ENCODE measurements at regions not wholly inside any gene's neighbourhood (a gene's known extent, or its start where the extent isn't known, plus 50 kb on each side); places are given as distances from the start of the nearest gene placed in this dataset.

DNA sequence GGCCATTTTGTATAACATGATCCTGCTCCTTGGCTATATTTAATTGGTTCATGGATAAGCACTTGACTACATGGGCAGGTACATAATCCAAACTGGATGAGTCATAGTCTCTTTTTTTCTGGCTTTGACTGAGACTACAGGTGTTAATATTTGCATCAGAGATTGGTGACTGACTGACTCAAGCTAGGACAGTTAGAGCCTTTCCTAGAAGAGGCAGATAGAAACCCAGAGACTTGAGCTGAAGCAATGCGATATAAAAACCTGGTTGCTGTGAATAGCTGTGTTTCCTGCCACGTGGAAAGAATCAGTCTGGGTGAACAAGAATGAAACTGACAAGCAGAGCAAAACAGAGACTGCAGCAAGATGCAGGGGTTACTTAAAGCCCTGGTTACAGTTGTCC, 81.0 kb downstream of the SAMD9 start:
- Histone ChIP-seq H3K36me3 (ENCODE audit: control insufficient read depth in 1 of 2, insufficient read depth in 2 of 2, low read length in 2 of 2) (no peaks in the 10 kb centered on the region), H2BK12ac (ENCODE audit: low read length) (no peak overlapping the region), H3K27me3 (ENCODE audit: insufficient read depth, low read length) (no peaks in the 10 kb centered on the region), H4K8ac (ENCODE audit: low read depth, low read length) (no peak overlapping the region), H3K79me1 (ENCODE audit: low read length) (no peaks in the 10 kb centered on the region), H3K9me3 (ENCODE audit: insufficient read depth, low read depth, low read length) (no peaks in the 10 kb centered on the region), H3K4me3 (ENCODE audit: low read depth, low read length) (no peak overlapping the region), H3K18ac (ENCODE audit: low read length) (no peak overlapping the region), H3K4me1 (ENCODE audit: control insufficient read depth in 1 of 2, insufficient read depth in 2 of 2, low read length in 2 of 2) (no peaks in the 10 kb centered on the region), H3K27ac (ENCODE audit: low read depth, low read length) (no peak overlapping the region), H2AFZ (ENCODE audit: insufficient read depth, low read length, poor library complexity) (no peak overlapping the region), H3K4ac (ENCODE audit: low read depth, low read length) (no peak overlapping the region), H3K79me2 (ENCODE audit: control insufficient read depth, insufficient read depth, low read length, poor library complexity) (no peaks in the 10 kb centered on the region), H3K4me2 (ENCODE audit: low read length) (no peak overlapping the region), H2AK5ac (ENCODE audit: low read length) (no peak overlapping the region), H3K14ac (ENCODE audit: low read length) (no peak overlapping the region), H3K9ac (ENCODE audit: low read length) (no peak overlapping the region), H4K91ac (ENCODE audit: low read depth, low read length) (no peak overlapping the region), H4K12ac (ENCODE audit: low read depth, low read length) (no peak overlapping the region), H2BK5ac (ENCODE audit: low read depth, low read length, poor library complexity) (no peak overlapping the region), H3K23ac (ENCODE audit: low read length) (no peak overlapping the region), H2BK120ac (ENCODE audit: insufficient read depth, low read length, poor library complexity) (no peak overlapping the region)
- DNase-seq = no peak
- no CpG with 5 or more reads among the region's 2 CpGs for WGBS (ENCODE audit: extremely low coverage, insufficient coverage, insufficient read length)

DNA sequence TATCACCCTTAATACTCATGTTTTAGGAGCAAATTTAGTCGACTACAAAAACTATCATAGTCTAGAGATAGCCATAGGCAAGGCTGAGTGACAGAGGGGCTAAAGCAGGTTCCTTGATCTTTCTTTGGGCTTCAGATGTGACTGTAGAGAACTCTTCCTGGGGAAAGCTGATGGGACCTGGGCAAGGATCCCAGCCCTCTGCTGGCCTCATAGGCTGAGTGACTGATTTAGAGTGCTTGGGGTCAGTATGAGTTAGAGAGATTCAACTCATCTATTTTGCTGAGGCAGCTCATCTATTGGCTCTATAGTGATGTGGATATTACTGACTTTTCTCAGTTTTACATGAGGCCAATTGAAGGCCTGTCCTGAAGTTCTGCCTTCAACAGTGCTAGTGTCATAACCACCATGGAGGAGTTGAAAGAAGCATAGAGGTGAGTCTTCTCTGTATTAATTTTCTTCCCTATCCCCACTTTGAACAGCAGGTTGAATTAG, 81.6 kb downstream of the SAMD9 start:
- H4K8ac ChIP-seq (ENCODE audit: low read depth, low read length) = no peak overlapping the region
- no peak for DNase-seq
- no peak overlapping the region for H4K12ac ChIP-seq (ENCODE audit: low read depth, low read length)
- no peak overlapping the region for H2BK12ac ChIP-seq (ENCODE audit: low read length)
- no peaks in the 10 kb centered on the region for H3K9me3 ChIP-seq (ENCODE audit: insufficient read depth, low read depth, low read length)
- H3K4me2 ChIP-seq (ENCODE audit: low read length) = no peak overlapping the region
- H3K23ac ChIP-seq (ENCODE audit: low read length) = peak overlapping the region; percentile 90
- H2BK120ac ChIP-seq (ENCODE audit: insufficient read depth, low read length, poor library complexity) = no peak overlapping the region
- no peak overlapping the region for H2AK5ac ChIP-seq (ENCODE audit: low read length)
- H4K91ac ChIP-seq (ENCODE audit: low read depth, low read length) = no peak overlapping the region
- H3K4me1 ChIP-seq (ENCODE audit: control insufficient read depth in 1 of 2, insufficient read depth in 2 of 2, low read length in 2 of 2) = no peaks in the 10 kb centered on the region
- H2AFZ ChIP-seq (ENCODE audit: insufficient read depth, low read length, poor library complexity) = no peak overlapping the region
- no peaks in the 10 kb centered on the region for H3K36me3 ChIP-seq (ENCODE audit: control insufficient read depth in 1 of 2, insufficient read depth in 2 of 2, low read length in 2 of 2)
- no peak overlapping the region for H3K14ac ChIP-seq (ENCODE audit: low read length)
- no peak overlapping the region for H3K4me3 ChIP-seq (ENCODE audit: low read depth, low read length)
- H2BK5ac ChIP-seq (ENCODE audit: low read depth, low read length, poor library complexity) = no peak overlapping the region
- H3K27ac ChIP-seq (ENCODE audit: low read depth, low read length) = no peak overlapping the region
- H3K9ac ChIP-seq (ENCODE audit: low read length) = no peak overlapping the region
- no peaks in the 10 kb centered on the region for H3K27me3 ChIP-seq (ENCODE audit: insufficient read depth, low read length)
- H3K79me2 ChIP-seq (ENCODE audit: control insufficient read depth, insufficient read depth, low read length, poor library complexity) = no peaks in the 10 kb centered on the region
- no CpG with 5 or more reads among the region's 1 CpG for WGBS (ENCODE audit: extremely low coverage, insufficient coverage, insufficient read length)
- no peak overlapping the region for H3K18ac ChIP-seq (ENCODE audit: low read length)
- no peaks in the 10 kb centered on the region for H3K79me1 ChIP-seq (ENCODE audit: low read length)
- H3K4ac ChIP-seq (ENCODE audit: low read depth, low read length) = no peak overlapping the region

DNA sequence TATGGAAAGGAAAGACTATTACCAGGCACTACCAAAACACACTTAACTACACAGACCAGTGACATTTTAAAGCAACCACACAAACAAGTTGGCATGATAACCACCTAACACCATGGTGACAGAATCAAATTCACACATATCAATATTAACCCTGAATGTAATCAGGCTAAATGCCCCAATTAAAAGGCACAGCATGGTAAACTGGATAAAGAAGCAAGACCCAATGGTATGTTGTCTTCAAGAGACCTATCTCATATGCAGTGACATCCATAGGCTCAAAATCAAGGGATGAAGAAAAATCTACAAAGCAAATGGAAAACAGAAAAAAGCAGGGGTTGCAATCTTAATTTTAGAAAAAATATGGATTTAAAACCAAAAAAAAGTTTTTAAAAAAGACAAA, 86.0 kb downstream of the SAMD9 start:
- Histone ChIP-seq H3K18ac (ENCODE audit: low read length) (no peak overlapping the region), H3K23ac (ENCODE audit: low read length) (no peak overlapping the region), H3K27ac (ENCODE audit: low read depth, low read length) (no peak overlapping the region), H3K14ac (ENCODE audit: low read length) (no peak overlapping the region), H2AFZ (ENCODE audit: insufficient read depth, low read length, poor library complexity) (no peak overlapping the region), H3K79me2 (ENCODE audit: control insufficient read depth, insufficient read depth, low read length, poor library complexity) (no peaks in the 10 kb centered on the region), H3K4me3 (ENCODE audit: low read depth, low read length) (no peak overlapping the region), H3K9me3 (ENCODE audit: insufficient read depth, low read depth, low read length) (no peaks in the 10 kb centered on the region), H3K4ac (ENCODE audit: low read depth, low read length) (no peak overlapping the region), H4K91ac (ENCODE audit: low read depth, low read length) (no peak overlapping the region), H3K36me3 (ENCODE audit: control insufficient read depth in 1 of 2, insufficient read depth in 2 of 2, low read length in 2 of 2) (no peaks in the 10 kb centered on the region), H4K12ac (ENCODE audit: low read depth, low read length) (no peak overlapping the region), H3K4me1 (ENCODE audit: control insufficient read depth in 1 of 2, insufficient read depth in 2 of 2, low read length in 2 of 2) (no peaks in the 10 kb centered on the region), H2BK12ac (ENCODE audit: low read length) (no peak overlapping the region), H4K8ac (ENCODE audit: low read depth, low read length) (no peak overlapping the region), H2BK5ac (ENCODE audit: low read depth, low read length, poor library complexity) (no peak overlapping the region), H3K9ac (ENCODE audit: low read length) (no peak overlapping the region), H3K27me3 (ENCODE audit: insufficient read depth, low read length) (no peaks in the 10 kb centered on the region), H3K4me2 (ENCODE audit: low read length) (no peak overlapping the region), H2AK5ac (ENCODE audit: low read length) (no peak overlapping the region), H3K79me1 (ENCODE audit: low read length) (no peaks in the 10 kb centered on the region), H2BK120ac (ENCODE audit: insufficient read depth, low read length, poor library complexity) (no peak overlapping the region)
- no peak for DNase-seq

DNA sequence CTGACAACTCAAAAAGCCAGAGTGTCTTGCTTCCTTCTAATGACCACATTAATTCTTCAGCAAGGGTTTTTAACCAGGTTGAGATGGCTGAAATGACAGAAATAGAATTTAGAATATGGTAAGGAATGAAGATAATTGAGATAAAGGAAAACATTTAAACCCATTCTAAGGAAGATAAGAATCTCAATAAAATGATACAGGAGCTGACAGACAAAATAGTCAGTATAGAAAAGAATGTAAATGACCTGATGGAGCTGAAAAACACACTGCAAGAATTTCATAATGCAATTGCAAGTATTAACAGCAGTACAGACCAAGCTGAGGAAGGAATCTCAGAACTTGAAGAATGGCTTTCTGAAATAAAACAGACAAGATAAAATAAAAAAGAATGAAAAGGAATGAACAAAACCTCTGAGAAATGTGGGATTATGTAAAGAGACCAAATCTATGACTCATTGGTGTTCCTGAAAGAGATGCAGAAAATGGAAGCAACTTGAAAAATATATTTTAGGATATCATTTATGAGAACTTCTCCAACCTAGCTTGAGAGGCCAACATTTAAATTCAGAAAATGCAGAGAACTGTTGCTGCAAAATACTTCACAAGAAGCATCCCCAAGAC, 87.1 kb downstream of the SAMD9 start:
- H2AFZ ChIP-seq (ENCODE audit: insufficient read depth, low read length, poor library complexity) = no peak overlapping the region
- peak in 1 of 2 donors; percentile 79 for DNase-seq
- H3K4me3 ChIP-seq (ENCODE audit: low read depth, low read length) = no peak overlapping the region

More for the DNA sequence above, 87.1 kb downstream of the SAMD9 start:
- Histone ChIP-seq H2BK120ac (ENCODE audit: insufficient read depth, low read length, poor library complexity) (no peak overlapping the region), H3K9ac (ENCODE audit: low read length) (no peak overlapping the region), H4K8ac (ENCODE audit: low read depth, low read length) (no peak overlapping the region), H4K91ac (ENCODE audit: low read depth, low read length) (no peak overlapping the region), H2BK5ac (ENCODE audit: low read depth, low read length, poor library complexity) (no peak overlapping the region), H3K4me2 (ENCODE audit: low read length) (no peak overlapping the region), H3K79me2 (ENCODE audit: control insufficient read depth, insufficient read depth, low read length, poor library complexity) (no peaks in the 10 kb centered on the region), H4K12ac (ENCODE audit: low read depth, low read length) (no peak overlapping the region), H3K27me3 (ENCODE audit: insufficient read depth, low read length) (no peaks in the 10 kb centered on the region), H3K23ac (ENCODE audit: low read length) (no peak overlapping the region), H3K9me3 (ENCODE audit: insufficient read depth, low read depth, low read length) (no peaks in the 10 kb centered on the region), H2BK12ac (ENCODE audit: low read length) (no peak overlapping the region), H3K18ac (ENCODE audit: low read length) (no peak overlapping the region), H3K4me1 (ENCODE audit: control insufficient read depth in 1 of 2, insufficient read depth in 2 of 2, low read length in 2 of 2) (no peaks in the 10 kb centered on the region), H3K27ac (ENCODE audit: low read depth, low read length) (no peak overlapping the region), H3K4ac (ENCODE audit: low read depth, low read length) (no peak overlapping the region), H2AK5ac (ENCODE audit: low read length) (no peak overlapping the region), H3K14ac (ENCODE audit: low read length) (no peak overlapping the region), H3K79me1 (ENCODE audit: low read length) (no peaks in the 10 kb centered on the region), H3K36me3 (ENCODE audit: control insufficient read depth in 1 of 2, insufficient read depth in 2 of 2, low read length in 2 of 2) (no peaks in the 10 kb centered on the region)

Measured in trophoblast cell (in vitro differentiated cells and primary cell).